Fibroblast of mammary gland (primary cell): ENCODE measurements at regions not wholly inside any gene's neighbourhood (a gene's known extent, or its start where the extent isn't known, plus 50 kb on each side); places are given as distances from the start of the nearest gene placed in this dataset.

ENCODE experiments used
- DNase-seq: peaks from one replicate; pipeline ENCODE4 v3.0.0-alpha.2; 2010; ENCODE audit warnings: low read depth
- H3K4me3 ChIP-seq: 2 replicates; pipeline ENCODE4 v1.5.1; 2011; ENCODE audit warnings: low read depth, mild to moderate bottlenecking, low read length, moderate library complexity; ENCODE audit not compliant: control insufficient read depth
- TF ChIP-seq, protein P1 (sequence below): conservative IDR thresholded peaks from 2 replicates; pipeline ENCODE4 v1.5.1; 2011; ENCODE audit warnings: low read depth, low read length, inconsistent platforms; ENCODE audit not compliant: control insufficient read depth, insufficient read depth

DNA sequence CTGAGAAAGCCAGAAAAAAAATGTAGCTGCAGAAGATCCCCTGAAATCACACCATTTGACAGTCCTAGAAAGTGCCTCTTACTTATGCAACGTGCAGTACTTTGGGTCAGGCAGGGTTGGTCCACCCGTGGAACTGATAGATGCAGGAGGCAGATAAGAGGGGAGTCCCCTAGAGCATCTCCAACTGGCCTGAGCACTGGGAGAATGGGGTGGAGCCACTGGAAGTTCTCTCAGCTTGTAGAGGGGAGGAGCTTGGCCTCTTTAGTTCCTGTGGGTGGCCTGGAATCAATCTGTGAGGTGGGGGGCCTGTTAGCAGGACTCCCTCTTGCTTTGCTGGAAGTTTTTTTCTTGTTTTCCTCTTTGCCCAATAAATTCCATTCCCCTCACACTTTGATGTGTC, 335.7 kb upstream of the NCAM2 start:
- H3K4me3 ChIP-seq: no peak overlapping the region

DNA sequence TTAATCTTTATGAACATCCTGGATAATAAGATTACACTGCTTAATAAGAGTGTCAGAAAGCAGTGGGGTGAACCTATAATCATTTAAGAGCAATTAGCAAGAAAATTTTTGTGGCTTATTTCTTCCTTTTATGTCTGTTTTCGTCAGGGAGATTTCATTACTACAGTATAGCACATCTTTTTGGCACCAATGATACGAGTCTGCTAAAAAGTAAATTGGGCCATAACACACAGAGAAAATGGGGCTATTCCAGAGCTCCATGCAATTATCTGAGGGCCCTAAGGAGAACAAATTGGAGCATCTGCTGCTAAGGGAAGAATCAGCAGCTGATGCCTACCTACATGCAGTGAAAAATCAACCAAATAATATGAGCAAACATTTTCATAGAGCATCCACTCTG, 330.3 kb upstream of the NCAM2 start:
- TF ChIP-seq, protein P1, sequence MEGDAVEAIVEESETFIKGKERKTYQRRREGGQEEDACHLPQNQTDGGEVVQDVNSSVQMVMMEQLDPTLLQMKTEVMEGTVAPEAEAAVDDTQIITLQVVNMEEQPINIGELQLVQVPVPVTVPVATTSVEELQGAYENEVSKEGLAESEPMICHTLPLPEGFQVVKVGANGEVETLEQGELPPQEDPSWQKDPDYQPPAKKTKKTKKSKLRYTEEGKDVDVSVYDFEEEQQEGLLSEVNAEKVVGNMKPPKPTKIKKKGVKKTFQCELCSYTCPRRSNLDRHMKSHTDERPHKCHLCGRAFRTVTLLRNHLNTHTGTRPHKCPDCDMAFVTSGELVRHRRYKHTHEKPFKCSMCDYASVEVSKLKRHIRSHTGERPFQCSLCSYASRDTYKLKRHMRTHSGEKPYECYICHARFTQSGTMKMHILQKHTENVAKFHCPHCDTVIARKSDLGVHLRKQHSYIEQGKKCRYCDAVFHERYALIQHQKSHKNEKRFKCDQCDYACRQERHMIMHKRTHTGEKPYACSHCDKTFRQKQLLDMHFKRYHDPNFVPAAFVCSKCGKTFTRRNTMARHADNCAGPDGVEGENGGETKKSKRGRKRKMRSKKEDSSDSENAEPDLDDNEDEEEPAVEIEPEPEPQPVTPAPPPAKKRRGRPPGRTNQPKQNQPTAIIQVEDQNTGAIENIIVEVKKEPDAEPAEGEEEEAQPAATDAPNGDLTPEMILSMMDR: no peak
- H3K4me3 ChIP-seq: no peak overlapping the region
- DNase-seq: no peak

More for the DNA sequence above, 335.7 kb upstream of the NCAM2 start:
- TF ChIP-seq, protein P1: no peak
- DNase-seq: no peak

DNA sequence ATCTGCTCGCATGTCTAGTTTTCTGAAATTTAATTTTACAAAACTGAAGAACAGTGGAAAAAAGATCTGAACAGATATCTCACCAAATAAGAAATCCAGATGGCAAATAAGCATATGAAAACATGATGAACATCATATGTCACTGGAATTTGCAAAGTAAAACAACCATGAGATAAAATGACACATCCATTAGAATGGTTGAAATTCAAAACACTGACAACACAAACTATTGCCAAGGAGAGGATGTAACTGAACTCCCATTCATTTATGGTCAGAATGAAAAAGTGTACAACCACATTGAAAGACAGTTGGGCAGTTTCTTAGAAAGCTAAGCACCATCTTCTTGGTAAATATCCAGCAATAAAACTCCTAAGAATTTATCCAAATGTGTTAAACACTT, 312.7 kb upstream of the NCAM2 start:
- TF ChIP-seq, protein P1: no peak
- no peak for DNase-seq
- H3K4me3 ChIP-seq: no peak overlapping the region

DNA sequence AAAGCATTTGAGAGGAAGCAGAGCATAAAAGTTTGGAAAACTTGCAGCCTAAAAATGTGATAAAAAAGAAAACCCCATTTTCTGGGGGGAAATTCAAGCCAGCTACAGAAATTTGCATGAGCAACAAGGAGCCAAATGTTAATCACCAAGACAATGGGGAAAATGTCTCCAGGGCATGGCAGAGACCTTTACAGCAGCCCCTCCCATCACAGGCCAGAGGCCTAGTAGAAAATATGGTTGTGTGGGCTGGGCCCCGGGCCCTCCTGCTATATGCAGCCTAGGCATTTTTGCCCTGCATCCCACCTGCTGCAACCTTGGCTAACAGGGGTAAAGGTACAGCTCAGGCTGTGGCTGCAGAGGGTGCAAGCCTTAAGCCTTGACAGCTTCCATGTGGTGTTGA, 299.6 kb upstream of the NCAM2 start:
- TF ChIP-seq, protein P1: no peak
- DNase-seq: no peak

DNA sequence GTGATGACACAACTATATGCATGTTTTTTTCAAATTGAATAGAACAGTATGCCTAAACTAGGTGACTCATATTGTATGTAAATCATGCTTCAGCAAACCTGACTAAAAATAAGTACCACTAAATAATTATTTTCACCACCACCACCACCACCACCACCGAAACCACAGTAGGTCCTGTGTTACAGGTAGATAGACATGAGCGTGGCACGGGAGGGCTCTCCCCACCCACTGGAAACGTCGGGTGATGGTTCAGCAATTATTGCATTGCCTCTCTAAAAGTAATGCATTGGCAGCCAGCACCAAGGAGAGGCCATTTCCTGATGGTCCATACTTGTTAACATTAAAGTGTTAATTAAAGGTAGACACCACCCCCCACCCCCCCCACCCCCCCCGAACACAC, 297.0 kb upstream of the NCAM2 start:
- TF ChIP-seq, protein P1: no peak
- DNase-seq: no peak

More for the DNA sequence above, 299.6 kb upstream of the NCAM2 start:
- no peak overlapping the region for H3K4me3 ChIP-seq

DNA sequence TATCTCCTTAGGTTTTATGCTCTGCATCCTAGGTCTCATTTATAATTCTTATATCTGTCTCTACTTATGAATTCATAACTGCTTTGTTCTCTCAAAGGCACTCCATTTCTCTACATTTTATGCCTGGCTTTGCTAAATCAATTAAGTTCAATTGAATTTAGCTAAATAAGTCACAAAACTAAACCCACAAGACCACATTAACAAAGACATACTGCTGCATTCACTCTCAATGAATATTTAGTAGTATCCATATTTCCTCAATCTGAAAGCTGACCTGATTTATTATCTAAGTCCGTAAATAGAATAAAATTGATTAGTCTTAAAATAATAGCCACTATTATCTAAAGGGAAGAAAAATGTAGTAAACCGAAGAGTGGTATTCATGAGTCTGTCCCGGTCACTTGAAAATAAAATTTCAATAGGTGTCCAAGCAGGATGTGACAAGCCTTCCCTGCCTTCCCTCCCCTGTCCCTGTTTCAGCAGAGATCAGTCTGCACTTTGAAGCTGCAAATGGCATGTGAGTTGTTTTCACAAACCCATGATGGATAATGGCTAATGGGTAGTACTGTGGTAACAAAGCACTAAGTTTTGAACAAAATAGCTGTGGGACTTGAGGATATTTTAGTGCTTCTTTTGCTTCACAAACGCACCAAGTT, 295.0 kb upstream of the NCAM2 start:
- H3K4me3 ChIP-seq: no peak overlapping the region
- TF ChIP-seq, protein P1: no peak
- DNase-seq: no peak

More for the DNA sequence above, 297.0 kb upstream of the NCAM2 start:
- no peak overlapping the region for H3K4me3 ChIP-seq
